ENCODE measurements at regions not wholly inside any gene's neighbourhood (a gene's known extent, or its start where the extent isn't known, plus 50 kb on each side); places are given as distances from the start of the nearest gene placed in this dataset.
"Not testable (repeated sequence)": the region's sequence is repeated elsewhere in the genome, so short reads cannot be mapped to it uniquely, and the experiment has no call there.

DNA sequence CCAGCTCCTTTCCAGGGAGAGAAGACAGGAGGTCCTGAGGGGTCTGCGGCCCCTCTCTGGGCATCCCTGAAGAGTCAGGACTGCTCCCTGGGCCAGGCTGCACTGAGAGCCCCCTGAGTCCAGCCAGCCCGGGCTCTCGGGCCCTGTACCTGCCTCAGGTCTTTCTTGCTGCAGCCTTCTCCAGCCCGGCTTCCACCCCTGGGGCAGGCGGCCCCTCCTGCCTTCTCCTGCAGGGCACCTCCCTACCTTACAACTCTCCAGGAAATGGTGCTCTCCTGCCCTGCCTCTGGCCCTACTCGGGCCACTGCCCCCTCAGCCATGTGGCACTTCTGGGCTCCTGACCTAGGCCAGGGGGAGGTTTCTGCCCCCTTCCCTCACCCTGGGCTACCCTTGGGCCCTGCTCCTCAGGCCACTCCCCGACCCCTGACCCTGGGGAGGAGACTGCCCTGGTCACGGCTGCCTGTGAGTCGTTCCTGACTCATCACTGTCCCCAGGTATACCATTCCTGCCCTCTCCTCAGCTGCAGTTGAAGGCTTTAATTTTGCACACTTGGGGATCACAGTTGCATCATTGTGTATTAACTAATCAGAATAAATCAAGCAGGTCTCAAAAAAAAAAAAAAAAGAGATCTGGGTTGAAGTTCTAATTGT lies 251.1 kb downstream of the NXPE2 start:
- intact Hi-C loops (cut with micrococcal nuclease): no loop called here

DNA sequence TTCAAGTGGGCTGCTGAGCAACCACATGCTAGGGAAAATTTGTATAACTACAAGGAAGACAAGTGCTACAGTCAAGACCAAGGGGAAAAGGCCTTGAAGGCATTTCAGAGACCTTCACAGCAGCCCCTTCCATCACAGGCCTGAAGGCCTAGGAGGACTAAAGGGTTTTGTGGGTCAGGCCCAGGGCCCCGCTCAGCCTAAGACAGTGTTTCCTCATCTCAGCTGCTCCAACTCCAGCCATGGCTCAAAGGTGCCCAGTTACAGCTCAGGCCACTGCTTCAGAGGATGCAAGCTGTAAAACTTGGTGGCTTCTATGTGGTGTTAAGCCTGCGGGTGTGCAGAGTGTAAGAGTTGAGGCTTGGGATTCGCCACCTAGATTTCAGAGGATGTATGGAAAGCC lies 260.5 kb downstream of the NXPE2 start:
- intact Hi-C loops (cut with micrococcal nuclease): no loop called here

DNA sequence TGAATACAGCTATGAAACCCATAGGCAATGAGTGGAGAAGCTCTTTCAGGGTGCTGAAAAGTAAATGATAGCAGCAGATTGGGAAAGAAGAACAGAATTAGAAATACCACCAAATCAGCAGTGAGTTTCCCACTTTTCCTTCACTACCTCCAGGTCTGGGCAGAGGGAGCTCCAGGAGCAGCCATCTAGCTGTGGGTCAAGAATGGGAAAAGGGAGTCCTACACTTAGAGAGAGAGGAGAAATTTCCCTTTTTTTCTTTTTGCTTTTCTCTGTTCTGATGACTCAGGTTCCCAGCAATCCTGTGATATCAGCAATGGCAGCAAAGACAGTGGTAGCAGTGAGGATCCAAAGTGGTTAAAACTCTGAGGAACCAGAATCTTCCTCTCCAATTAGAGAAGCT lies 263.9 kb downstream of the NXPE2 start:
- intact Hi-C loops (cut with micrococcal nuclease): no loop called here

GRCh38 chr11:114949614-114950351 lies 271.5 kb downstream of the NXPE2 start:
- intact Hi-C loops (cut with micrococcal nuclease): no loop called here

- intact Hi-C loops (cut with micrococcal nuclease): no loop called here
These were observed 274.7 kb downstream of the NXPE2 start for GRCh38 chr11:114953039-114953438.

- intact Hi-C loops (cut with micrococcal nuclease): no loop called here
These were observed 277.6 kb downstream of the NXPE2 start for GRCh38 chr11:114955923-114956322.

DNA sequence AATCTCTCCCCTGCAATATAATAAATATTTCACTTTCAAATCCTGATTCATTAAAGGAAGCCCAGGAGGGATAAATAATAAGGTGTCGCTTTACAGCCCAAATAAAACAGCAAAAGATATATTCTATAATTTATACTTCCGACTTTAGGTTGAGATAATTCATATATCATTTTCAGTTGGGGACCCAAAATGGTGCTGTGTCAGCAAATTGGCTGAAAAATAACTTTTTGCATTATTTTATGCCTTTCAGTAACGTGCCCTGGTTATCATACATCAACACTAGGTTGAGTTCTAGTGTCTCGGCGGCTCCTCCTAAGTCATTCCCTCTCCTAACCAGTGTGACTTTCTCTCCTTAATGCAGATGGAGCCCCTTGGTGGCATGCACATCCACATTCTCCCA lies 278.2 kb downstream of the NXPE2 start:
- intact Hi-C loops (cut with micrococcal nuclease): no loop called here

- intact Hi-C loops (cut with micrococcal nuclease): no loop called here
These were observed 281.7 kb downstream of the NXPE2 start for GRCh38 chr11:114959953-114960505.

- intact Hi-C loops (cut with micrococcal nuclease): not testable (repeated sequence)
These were observed 282.5 kb downstream of the NXPE2 start for GRCh38 chr11:114960819-114961218.

- intact Hi-C loops (cut with micrococcal nuclease): no loop called here
These were observed 286.4 kb downstream of the NXPE2 start for GRCh38 chr11:114964676-114965214.

- intact Hi-C loops (cut with micrococcal nuclease): no loop called here
These were observed 292.8 kb downstream of the NXPE2 start for GRCh38 chr11:114970927-114971645.

DNA sequence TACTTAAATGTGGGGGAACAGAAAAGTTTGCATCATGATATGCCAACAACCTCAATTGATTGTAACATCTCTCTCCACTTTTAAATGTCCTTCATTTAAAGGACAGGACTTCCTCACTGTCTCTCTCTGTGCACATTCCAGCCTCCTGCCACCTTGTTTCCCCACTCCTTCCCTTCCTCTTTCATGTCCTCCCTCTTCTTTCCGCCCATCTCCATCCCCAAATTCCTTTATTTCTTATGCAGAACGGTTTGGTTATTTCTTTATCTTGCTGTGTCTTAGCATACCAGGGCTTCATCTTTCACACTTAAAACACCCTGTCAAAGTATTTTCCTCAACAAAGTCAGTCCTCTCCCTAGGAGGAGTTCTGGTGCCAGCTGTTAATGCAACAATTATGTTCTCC lies 293.8 kb downstream of the NXPE2 start:
- intact Hi-C loops (cut with micrococcal nuclease): no loop called here

- intact Hi-C loops (cut with micrococcal nuclease): no loop called here
These were observed 299.3 kb downstream of the NXPE2 start for GRCh38 chr11:114977651-114978050.

DNA sequence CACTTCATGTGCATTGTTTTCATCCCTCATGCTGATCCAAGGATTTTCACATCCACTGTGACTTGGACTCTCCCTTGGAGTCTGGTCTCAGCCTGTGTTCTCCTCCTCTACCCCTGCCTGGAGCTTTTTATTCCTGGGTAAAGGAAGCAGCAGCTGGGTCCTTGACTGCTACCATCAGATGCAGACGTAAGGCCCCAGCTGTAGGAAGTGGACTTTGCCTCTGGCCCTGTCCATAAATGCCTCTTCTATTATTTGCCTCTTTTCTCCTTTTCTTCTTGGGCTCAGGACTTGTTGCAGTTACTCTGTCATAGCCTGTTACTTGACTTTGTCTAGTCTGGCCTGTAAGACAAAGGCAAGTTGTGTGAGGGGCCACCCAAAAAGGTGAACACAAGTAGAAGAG lies 303.8 kb downstream of the NXPE2 start:
- intact Hi-C loops (cut with micrococcal nuclease): no loop called here

GRCh38 chr11:114984611-114985163 lies 306.4 kb downstream of the NXPE2 start:
- intact Hi-C loops (cut with micrococcal nuclease): no loop called here

DNA sequence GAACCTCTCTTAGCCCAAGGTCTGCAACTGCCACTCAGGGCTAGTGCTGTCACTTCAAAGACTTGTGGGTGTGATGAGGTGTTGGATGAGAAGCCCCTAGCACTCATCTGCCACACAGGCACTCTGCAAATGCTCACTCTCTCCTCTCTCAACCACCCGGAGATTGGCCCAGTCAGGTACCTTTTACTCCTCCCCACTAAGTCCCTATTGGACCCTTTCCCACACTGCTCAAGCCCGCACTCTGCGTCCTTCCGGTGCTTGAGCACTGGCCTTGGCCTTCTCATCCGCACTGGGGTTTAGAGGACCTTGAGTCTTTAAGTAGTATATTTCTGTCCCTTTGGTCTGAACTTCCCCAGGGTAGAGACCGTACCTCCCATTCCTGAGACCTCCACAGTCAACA lies 308.0 kb downstream of the NXPE2 start:
- intact Hi-C loops (cut with micrococcal nuclease): no loop called here

- intact Hi-C loops (cut with micrococcal nuclease): no loop called here
These were observed 308.9 kb downstream of the NXPE2 start for GRCh38 chr11:114987186-114987760.

- intact Hi-C loops (cut with micrococcal nuclease): no loop called here
These were observed 310.3 kb downstream of the NXPE2 start for GRCh38 chr11:114988644-114989043.

DNA sequence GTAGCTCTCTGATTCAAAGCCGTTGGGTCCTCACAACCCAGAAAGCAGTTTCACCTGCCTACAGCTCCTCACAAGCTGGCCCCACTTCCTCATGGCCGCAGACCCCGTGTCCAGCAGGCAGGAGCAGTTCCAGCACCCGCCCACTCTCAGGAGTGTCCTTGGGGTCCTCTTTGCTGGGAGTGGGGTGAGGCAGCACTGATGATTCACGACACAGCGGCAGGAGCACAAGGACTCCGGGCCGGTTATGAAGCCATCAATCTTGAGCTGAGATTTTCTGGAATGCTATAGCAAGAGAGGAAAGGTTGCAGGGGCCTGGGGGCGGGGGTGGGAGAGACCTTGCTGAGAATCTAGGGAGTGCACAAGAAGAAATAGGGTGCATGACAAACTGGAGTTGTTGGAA lies 311.2 kb downstream of the NXPE2 start:
- intact Hi-C loops (cut with micrococcal nuclease): no loop called here

- intact Hi-C loops (cut with micrococcal nuclease): no loop called here
These were observed 327.3 kb downstream of the NXPE2 start for GRCh38 chr11:115005663-115006062.

DNA sequence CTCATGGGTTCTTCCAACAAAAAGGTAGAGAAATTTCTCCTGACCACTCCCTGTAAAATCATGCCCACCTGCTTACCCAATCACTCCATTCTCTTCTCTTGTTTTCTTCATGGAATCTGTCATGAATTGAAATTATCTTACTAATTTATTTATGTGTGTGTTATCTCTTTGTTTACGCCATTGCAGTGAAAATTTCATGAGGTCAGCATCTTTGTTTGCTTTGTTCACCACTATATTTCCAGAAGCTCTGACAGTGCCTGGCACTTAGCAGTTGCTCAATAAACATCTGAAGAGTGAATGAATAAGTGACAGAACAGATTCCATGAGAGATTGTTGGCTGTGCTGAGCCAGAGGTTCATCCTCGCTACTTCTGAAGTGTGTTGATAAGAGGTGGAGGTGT lies 329.5 kb downstream of the NXPE2 start:
- intact Hi-C loops (cut with micrococcal nuclease): no loop called here

Measured in T-helper 2 cell treated with Interferon-gamma antibody and Interleukin-4, amounts not matched to agents 100 ng/mL and 5 ng/mL, for 36 hours (primary cell).